ENCODE measurements at regions not wholly inside any gene's neighbourhood (a gene's known extent, or its start where the extent isn't known, plus 50 kb on each side); places are given as distances from the start of the nearest gene placed in this dataset.

DNA sequence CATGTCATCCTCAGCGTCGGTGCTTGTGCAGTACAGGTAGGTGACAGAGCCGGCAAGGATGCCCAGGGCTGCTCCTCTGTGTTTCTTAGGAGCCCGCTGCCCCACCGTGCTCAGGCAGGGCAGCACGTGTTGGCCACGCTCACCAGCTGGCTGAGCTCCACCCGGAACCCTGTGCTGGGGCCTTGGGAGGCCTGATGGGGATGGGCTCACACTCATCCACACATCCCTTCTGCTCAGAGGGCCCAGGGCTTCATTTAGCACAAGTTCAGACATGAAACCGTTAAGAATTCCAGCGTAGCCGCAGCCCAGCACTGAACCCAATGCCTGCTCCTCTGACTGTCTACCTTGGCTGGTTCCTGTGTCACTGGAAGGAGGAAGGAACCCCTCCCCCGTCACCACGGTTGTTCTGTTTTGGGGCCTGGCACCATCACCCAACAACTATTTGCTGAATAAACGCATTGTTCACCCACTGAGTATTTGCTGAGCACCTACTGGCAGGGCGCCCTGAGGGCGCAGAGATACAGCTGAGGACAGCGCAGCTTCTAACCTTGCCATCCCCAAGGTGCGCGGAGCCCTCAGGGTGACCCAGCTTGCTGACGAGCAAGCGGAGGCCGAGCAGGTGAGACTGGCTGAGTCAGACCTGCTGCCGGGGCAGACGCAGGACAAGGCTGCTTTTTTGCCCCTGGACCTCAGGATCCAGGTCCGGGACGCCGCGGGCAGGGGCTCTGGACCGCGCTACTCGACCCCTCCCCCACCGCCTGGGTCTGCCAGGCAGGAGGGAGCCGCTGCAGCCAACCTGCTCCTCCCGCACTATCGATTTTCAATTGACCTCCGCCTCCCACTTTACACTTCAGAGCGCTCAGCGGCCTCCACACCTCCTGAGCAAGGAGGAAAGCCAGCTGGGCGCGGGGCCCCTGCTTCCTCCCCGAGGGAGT, 50.6 kb upstream of the RET start:
- no peaks in the 10 kb centered on the region for H3K9me3 ChIP-seq (ENCODE audit: insufficient read depth, low read length, severe bottlenecking)
- no peaks in the 10 kb centered on the region for H4K20me1 ChIP-seq (ENCODE audit: insufficient read depth, low read length)
- H3K27me3 ChIP-seq (ENCODE audit: insufficient read depth, low read length, poor library complexity) = no peaks in the 10 kb centered on the region
- H3K4me2 ChIP-seq (ENCODE audit: insufficient read depth, low read length) = no peak overlapping the region
- no peak overlapping the region for H3K4me3 ChIP-seq (ENCODE audit: low read depth in 1 of 2, low read length in 2 of 2)
- H3K9ac ChIP-seq (ENCODE audit: low read depth, low read length) = no peak overlapping the region
- H3K79me2 ChIP-seq (ENCODE audit: insufficient read depth, low read length) = no peaks in the 10 kb centered on the region
- no peaks in the 10 kb centered on the region for H3K36me3 ChIP-seq (ENCODE audit: insufficient read depth, low read length)
- TF ChIP-seq EZH2 (IDR thresholded peaks at IDR 0.05; ENCODE audit: borderline replicate concordance, low read depth, low read length, severe bottlenecking) = no peak
- TF ChIP-seq, protein P1, sequence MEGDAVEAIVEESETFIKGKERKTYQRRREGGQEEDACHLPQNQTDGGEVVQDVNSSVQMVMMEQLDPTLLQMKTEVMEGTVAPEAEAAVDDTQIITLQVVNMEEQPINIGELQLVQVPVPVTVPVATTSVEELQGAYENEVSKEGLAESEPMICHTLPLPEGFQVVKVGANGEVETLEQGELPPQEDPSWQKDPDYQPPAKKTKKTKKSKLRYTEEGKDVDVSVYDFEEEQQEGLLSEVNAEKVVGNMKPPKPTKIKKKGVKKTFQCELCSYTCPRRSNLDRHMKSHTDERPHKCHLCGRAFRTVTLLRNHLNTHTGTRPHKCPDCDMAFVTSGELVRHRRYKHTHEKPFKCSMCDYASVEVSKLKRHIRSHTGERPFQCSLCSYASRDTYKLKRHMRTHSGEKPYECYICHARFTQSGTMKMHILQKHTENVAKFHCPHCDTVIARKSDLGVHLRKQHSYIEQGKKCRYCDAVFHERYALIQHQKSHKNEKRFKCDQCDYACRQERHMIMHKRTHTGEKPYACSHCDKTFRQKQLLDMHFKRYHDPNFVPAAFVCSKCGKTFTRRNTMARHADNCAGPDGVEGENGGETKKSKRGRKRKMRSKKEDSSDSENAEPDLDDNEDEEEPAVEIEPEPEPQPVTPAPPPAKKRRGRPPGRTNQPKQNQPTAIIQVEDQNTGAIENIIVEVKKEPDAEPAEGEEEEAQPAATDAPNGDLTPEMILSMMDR (IDR thresholded peaks at IDR 0.05; ENCODE audit: borderline replicate concordance, extremely low read depth, low read length, poor library complexity, severe bottlenecking) = no peak
- ATAC-seq (ENCODE audit: insufficient read depth, low read depth) = no peak
- H2AFZ ChIP-seq (ENCODE audit: low read depth, low read length) = no peak overlapping the region
- no peaks in the 10 kb centered on the region for H3K4me1 ChIP-seq (ENCODE audit: insufficient read depth, low read length)
- DNase-seq = no peak
- no peak overlapping the region for H3K27ac ChIP-seq (ENCODE audit: low read length)

Measured in DND-41 (cell line).